Thoracic aorta (tissue), 2 donors: ENCODE measurements at regions not wholly inside any gene's neighbourhood (a gene's known extent, or its start where the extent isn't known, plus 50 kb on each side); places are given as distances from the start of the nearest gene placed in this dataset.

Experiments used
- ATAC-seq: fragments of 150-250 bp; one replicate; pipeline ENCODE4 v1.8.0; 2017; ENCODE audit warnings: low read depth; ENCODE audit not compliant: insufficient number of reproducible peaks, low FRiP score
- DNase-seq: peaks from one replicate; pipeline ENCODE4 v3.0.0-alpha.2; 2020; ENCODE audit warnings: low spot score
- H3K27ac ChIP-seq, 2 donors: fragments of 200-600 bp; sonication (generic); 1 replicate in 1 of 2; 2 replicates in 1 of 2; pipeline ENCODE4 v1.5.1; 2016; ENCODE audit warnings: mild to moderate bottlenecking in 2 of 2, moderate library complexity in 2 of 2
- H3K27me3 ChIP-seq: fragments of 200-600 bp; sonication (generic); replicated peaks from 2 replicates; pipeline ENCODE4 v1.6.0; 2016; ENCODE audit warnings: mild to moderate bottlenecking; ENCODE audit not compliant: insufficient read depth
- H3K36me3 ChIP-seq: fragments of 200-600 bp; sonication (generic); one replicate; pipeline ENCODE4 v1.5.1; 2016
- H3K4me1 ChIP-seq, 2 donors: fragments of 200-600 bp; sonication (generic); 1 replicate in 1 of 2; 2 replicates in 1 of 2; pipeline versions ENCODE4 v1.5.1 to v1.6.0; 2016; ENCODE audit warnings: low read depth in 2 of 2, mild to moderate bottlenecking in 1 of 2; ENCODE audit not compliant: control insufficient read depth in 1 of 2
- H3K4me3 ChIP-seq: fragments of 200-600 bp; sonication (generic); 2 replicates; pipeline ENCODE4 v1.5.1; 2016; ENCODE audit warnings: mild to moderate bottlenecking
- H3K9me3 ChIP-seq: fragments of 200-600 bp; sonication (generic); 2 replicates; pipeline ENCODE4 v1.5.1; 2016
- CTCF ChIP-seq: fragments of 200-600 bp; sonication (generic); IDR thresholded peaks from one replicate; pipeline ENCODE4 v1.5.1; 2019; ENCODE audit warnings: antibody characterized with exemption

GRCh38 chr15:98221144-98221543 lies 260.6 kb downstream of the ARRDC4 start:
- DNase-seq (no peak), ATAC-seq (no peak)
- Histone ChIP-seq H3K4me1 (no peaks in the 10 kb centered on the region), H3K27ac (no peak overlapping the region), H3K9me3 (no peaks in the 10 kb centered on the region), H3K36me3 (no peaks in the 10 kb centered on the region), H3K4me3 (no peak overlapping the region), H3K27me3 (no peaks in the 10 kb centered on the region)
- no peak for TF ChIP-seq CTCF

GRCh38 chr15:98221577-98221976 lies 261.1 kb downstream of the ARRDC4 start:
- H3K36me3 ChIP-seq = no peaks in the 10 kb centered on the region
- H3K4me3 ChIP-seq = no peak overlapping the region
- H3K27me3 ChIP-seq = no peaks in the 10 kb centered on the region
- no peak for TF ChIP-seq CTCF
- no peak overlapping the region for H3K27ac ChIP-seq
- ATAC-seq (no peak), DNase-seq (no peak)
- H3K4me1 ChIP-seq = no peaks in the 10 kb centered on the region
- no peaks in the 10 kb centered on the region for H3K9me3 ChIP-seq

- Histone ChIP-seq H3K4me1 (no peaks in the 10 kb centered on the region), H3K4me3 (no peak overlapping the region), H3K27ac (no peak overlapping the region), H3K36me3 (no peaks in the 10 kb centered on the region), H3K27me3 (no peaks in the 10 kb centered on the region), H3K9me3 (no peaks in the 10 kb centered on the region)
- TF ChIP-seq CTCF = no peak
- DNase-seq = no peak
- ATAC-seq = no peak
Observed at GRCh38 chr15:98226149-98226548, 265.6 kb downstream of the ARRDC4 start.

- DNase-seq (no peak), ATAC-seq (no peak)
- Histone ChIP-seq H3K9me3 (no peaks in the 10 kb centered on the region), H3K4me3 (no peak overlapping the region), H3K36me3 (no peaks in the 10 kb centered on the region), H3K27me3 (no peaks in the 10 kb centered on the region), H3K4me1 (no peaks in the 10 kb centered on the region), H3K27ac (no peak overlapping the region)
- no peak for TF ChIP-seq CTCF
Observed at GRCh38 chr15:98226578-98226977, 266.1 kb downstream of the ARRDC4 start.

GRCh38 chr15:98228846-98229245 lies 268.3 kb downstream of the ARRDC4 start:
- ATAC-seq (no peak), DNase-seq (no peak)
- TF ChIP-seq CTCF = no peak
- Histone ChIP-seq H3K36me3 (no peaks in the 10 kb centered on the region), H3K4me3 (no peak overlapping the region), H3K27me3 (no peaks in the 10 kb centered on the region), H3K4me1 (no peaks in the 10 kb centered on the region), H3K9me3 (no peaks in the 10 kb centered on the region), H3K27ac (no peak overlapping the region)
